Stimulated activated CD8-positive, alpha-beta memory T cell treated with anti-CD3 and anti-CD28 coated beads, Interleukin-12 subunit alpha, Interleukin-12 subunit beta, amount 100 ng/mL, for 1 hour (primary cell): ENCODE measurements at regions not wholly inside any gene's neighbourhood (a gene's known extent, or its start where the extent isn't known, plus 50 kb on each side); places are given as distances from the start of the nearest gene placed in this dataset.

Experiments
- DNase-seq: peaks from one replicate; pipeline ENCODE4 v3.0.0-alpha.2; 2020; ENCODE audit warnings: low read depth

GRCh38 chr6:85396159-85396808 lies 53.6 kb upstream of the NT5E start:
- no peak for DNase-seq

GRCh38 chr6:85395746-85396145 lies 54.1 kb upstream of the NT5E start:
- DNase-seq: no peak

GRCh38 chr6:85394853-85395538 lies 54.9 kb upstream of the NT5E start:
- no peak for DNase-seq

GRCh38 chr6:85394199-85394598 lies 55.7 kb upstream of the NT5E start:
- DNase-seq: no peak

- DNase-seq: no peak
Observed at GRCh38 chr6:85392379-85392778, 57.5 kb upstream of the NT5E start.

GRCh38 chr6:85390775-85391174 lies 59.1 kb upstream of the NT5E start:
- DNase-seq: no peak

GRCh38 chr6:85390105-85390728 lies 59.7 kb upstream of the NT5E start:
- DNase-seq: no peak

- DNase-seq: no peak
Observed at GRCh38 chr6:85389151-85389797, 60.6 kb upstream of the NT5E start.

GRCh38 chr6:85388531-85388930 lies 61.4 kb upstream of the NT5E start:
- DNase-seq: no peak

GRCh38 chr6:85385636-85386315 lies 64.1 kb upstream of the NT5E start:
- DNase-seq: no peak

- DNase-seq: no peak
Observed at GRCh38 chr6:85383042-85383441, 66.8 kb upstream of the NT5E start.

- no peak for DNase-seq
Observed at GRCh38 chr6:85382541-85382940, 67.3 kb upstream of the NT5E start.

GRCh38 chr6:85372915-85373270 lies 77.0 kb upstream of the NT5E start:
- no peak for DNase-seq

GRCh38 chr6:85372188-85372914 lies 77.5 kb upstream of the NT5E start:
- DNase-seq: no peak

GRCh38 chr6:85368631-85369030 lies 81.3 kb upstream of the NT5E start:
- no peak for DNase-seq

- no peak for DNase-seq
Observed at GRCh38 chr6:85364344-85364743, 85.5 kb upstream of the NT5E start.

GRCh38 chr6:85363870-85364269 lies 86.0 kb upstream of the NT5E start:
- DNase-seq: no peak

GRCh38 chr6:85362652-85363310 lies 87.1 kb upstream of the NT5E start:
- DNase-seq: no peak

- no peak for DNase-seq
Observed at GRCh38 chr6:85361643-85362014, 88.3 kb upstream of the NT5E start.

- DNase-seq: no peak
Observed at GRCh38 chr6:85360794-85361642, 88.9 kb upstream of the NT5E start.
